Panc1 (cell line): ENCODE measurements at regions not wholly inside any gene's neighbourhood (a gene's known extent, or its start where the extent isn't known, plus 50 kb on each side); places are given as distances from the start of the nearest gene placed in this dataset.

ENCODE experiments used
- POLR2AphosphoS5 ChIP-seq: IDR thresholded peaks from 2 replicates; pipeline ENCODE4 v1.6.1; 2012; ENCODE audit warnings: mild to moderate bottlenecking, low read depth, low read length, moderate library complexity
- TCF7L2 ChIP-seq: IDR thresholded peaks from 2 replicates; pipeline ENCODE4 v1.6.1; 2011; ENCODE audit warnings: mild to moderate bottlenecking, low read depth, low read length, inconsistent platforms
- TF ChIP-seq, protein P1 (sequence below), 2 experiments: IDR thresholded peaks; 2 replicates each; pipeline ENCODE4 v1.6.1; 2011 to 2012; ENCODE audit warnings: low read depth in 2 of 2, control low read depth in 1 of 2, low read length in 1 of 2, mild to moderate bottlenecking in 1 of 2, moderate library complexity in 1 of 2; ENCODE audit not compliant: insufficient read depth in 1 of 2
- TF ChIP-seq, protein P2 (sequence below): fragments of 450-650 bp; IDR thresholded peaks from 2 replicates; pipeline ENCODE4 v1.5.1; 2017; ENCODE audit warnings: mild to moderate bottlenecking

DNA sequence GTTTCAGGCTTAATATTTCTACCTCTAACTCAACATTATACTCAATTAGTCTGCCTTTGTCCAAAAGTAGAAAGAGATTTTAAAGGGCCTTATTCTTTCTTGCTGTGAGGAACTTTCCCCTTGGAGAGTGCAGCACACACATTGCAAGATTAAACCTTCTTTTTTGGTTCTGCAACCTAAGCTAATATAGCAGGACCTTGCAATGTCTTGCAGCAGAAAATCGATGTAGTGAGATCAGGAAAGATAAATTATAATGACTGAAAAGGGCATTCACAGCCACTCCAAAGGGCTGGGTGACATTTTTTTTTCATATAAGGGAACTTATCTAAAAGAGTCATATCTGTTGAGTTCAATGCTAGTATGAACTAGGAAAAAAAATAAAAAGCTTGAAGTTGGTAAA is 422.7 kb upstream of the ADAMTS16 start:
- TF ChIP-seq, protein P1, sequence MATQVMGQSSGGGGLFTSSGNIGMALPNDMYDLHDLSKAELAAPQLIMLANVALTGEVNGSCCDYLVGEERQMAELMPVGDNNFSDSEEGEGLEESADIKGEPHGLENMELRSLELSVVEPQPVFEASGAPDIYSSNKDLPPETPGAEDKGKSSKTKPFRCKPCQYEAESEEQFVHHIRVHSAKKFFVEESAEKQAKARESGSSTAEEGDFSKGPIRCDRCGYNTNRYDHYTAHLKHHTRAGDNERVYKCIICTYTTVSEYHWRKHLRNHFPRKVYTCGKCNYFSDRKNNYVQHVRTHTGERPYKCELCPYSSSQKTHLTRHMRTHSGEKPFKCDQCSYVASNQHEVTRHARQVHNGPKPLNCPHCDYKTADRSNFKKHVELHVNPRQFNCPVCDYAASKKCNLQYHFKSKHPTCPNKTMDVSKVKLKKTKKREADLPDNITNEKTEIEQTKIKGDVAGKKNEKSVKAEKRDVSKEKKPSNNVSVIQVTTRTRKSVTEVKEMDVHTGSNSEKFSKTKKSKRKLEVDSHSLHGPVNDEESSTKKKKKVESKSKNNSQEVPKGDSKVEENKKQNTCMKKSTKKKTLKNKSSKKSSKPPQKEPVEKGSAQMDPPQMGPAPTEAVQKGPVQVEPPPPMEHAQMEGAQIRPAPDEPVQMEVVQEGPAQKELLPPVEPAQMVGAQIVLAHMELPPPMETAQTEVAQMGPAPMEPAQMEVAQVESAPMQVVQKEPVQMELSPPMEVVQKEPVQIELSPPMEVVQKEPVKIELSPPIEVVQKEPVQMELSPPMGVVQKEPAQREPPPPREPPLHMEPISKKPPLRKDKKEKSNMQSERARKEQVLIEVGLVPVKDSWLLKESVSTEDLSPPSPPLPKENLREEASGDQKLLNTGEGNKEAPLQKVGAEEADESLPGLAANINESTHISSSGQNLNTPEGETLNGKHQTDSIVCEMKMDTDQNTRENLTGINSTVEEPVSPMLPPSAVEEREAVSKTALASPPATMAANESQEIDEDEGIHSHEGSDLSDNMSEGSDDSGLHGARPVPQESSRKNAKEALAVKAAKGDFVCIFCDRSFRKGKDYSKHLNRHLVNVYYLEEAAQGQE (IDR thresholded peaks at IDR 0.05; ENCODE audit: insufficient read depth in 1 of 2, low read depth in 2 of 2, low read length in 1 of 2), result no peak
- TF ChIP-seq, protein P2, sequence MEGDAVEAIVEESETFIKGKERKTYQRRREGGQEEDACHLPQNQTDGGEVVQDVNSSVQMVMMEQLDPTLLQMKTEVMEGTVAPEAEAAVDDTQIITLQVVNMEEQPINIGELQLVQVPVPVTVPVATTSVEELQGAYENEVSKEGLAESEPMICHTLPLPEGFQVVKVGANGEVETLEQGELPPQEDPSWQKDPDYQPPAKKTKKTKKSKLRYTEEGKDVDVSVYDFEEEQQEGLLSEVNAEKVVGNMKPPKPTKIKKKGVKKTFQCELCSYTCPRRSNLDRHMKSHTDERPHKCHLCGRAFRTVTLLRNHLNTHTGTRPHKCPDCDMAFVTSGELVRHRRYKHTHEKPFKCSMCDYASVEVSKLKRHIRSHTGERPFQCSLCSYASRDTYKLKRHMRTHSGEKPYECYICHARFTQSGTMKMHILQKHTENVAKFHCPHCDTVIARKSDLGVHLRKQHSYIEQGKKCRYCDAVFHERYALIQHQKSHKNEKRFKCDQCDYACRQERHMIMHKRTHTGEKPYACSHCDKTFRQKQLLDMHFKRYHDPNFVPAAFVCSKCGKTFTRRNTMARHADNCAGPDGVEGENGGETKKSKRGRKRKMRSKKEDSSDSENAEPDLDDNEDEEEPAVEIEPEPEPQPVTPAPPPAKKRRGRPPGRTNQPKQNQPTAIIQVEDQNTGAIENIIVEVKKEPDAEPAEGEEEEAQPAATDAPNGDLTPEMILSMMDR, result no peak
- TF ChIP-seq POLR2AphosphoS5 (no peak), TCF7L2 (no peak)
